Activated T-cell treated with anti-CD3 and anti-CD28 coated beads for 48 hours (primary cell): ENCODE measurements at regions not wholly inside any gene's neighbourhood (a gene's known extent, or its start where the extent isn't known, plus 50 kb on each side); places are given as distances from the start of the nearest gene placed in this dataset.

ENCODE experiments used
- DNase-seq: peaks from one replicate; pipeline ENCODE4 v3.0.0-alpha.2; 2020; ENCODE audit warnings: low read depth

DNA sequence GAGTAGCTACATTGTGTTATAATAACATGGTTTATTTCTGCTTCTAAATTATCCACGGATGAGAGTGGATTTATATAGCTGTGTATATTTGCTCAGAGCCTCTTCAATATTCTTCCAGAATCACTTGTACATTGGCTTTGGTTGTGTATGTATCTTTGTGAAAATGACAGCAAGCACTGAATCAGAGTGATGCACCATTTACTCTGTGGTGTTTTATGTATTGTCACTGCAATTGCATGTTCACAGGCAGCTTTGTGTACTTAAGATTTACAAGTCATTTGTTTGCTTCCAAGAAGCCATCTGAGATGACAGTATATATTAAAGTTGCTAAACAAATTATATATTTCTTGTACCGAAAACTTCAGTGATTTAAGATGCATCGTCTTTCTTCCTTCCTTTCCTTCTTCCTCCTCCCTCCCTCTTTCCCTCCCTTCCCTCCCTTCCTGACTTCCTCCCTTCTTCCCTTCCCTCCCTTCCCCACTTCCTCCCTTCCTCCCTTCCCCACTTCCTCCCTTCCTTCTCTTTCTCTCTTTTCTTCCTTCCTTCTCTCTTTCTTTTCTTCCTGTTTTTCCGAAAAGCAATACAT is 362.3 kb upstream of the GOLIM4 start:
- no peak for DNase-seq

DNA sequence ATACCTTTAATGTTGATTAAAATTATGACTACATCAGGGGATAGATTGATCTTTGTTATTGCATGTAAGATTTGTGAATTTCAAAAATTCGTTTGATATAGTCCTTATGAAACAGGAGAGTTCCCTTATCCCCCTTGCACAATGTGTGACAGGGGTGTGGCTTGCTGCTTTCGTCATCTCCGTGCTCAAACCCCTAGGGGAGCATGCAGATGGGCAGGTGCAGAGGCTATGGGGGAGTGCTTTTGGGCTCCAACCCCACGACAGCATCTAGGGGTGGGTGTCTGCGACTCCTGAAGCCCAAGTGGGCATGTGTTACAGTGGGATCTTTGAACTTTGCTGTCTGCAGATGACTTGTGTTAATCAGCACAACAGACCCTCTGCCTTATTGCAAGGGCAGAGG is 360.1 kb upstream of the GOLIM4 start:
- DNase-seq, result no peak

DNA sequence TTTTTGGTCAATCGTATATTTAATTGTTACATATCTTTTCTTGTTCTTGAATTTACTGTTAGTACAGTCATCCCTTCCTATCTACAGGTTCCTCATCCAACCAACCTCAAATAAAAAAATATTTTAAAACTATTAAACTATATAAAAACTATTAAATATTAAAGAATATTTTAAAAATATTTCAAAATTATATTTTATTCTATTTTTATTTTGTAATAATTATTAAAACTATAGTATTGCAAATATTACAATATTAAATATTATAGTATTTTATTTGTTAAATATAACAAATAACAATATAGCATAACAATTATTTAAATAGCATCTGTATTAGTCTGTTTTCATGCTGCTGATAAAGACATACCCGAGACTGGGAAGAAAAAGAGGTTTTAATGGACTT is 357.9 kb upstream of the GOLIM4 start:
- DNase-seq, result no peak

DNA sequence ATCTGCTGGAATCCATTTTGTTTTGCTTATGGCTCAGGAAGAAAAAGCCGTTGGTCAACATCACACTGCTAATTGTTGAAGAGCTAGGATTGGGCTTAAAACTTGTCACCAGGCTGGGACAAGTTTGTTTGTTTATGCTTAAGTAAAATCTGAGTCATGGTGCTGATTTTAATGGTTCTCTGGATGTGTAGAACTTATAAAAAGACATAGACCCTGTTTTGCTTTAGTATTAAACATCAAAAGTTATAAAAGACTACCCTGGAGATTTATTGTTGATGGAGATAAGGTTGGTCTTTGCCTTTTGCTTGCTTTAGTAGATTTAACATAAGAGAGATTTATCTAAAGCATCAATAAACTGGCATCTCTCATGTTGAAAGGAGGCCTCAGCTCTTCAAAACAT is 348.2 kb upstream of the GOLIM4 start:
- DNase-seq, result no peak

DNA sequence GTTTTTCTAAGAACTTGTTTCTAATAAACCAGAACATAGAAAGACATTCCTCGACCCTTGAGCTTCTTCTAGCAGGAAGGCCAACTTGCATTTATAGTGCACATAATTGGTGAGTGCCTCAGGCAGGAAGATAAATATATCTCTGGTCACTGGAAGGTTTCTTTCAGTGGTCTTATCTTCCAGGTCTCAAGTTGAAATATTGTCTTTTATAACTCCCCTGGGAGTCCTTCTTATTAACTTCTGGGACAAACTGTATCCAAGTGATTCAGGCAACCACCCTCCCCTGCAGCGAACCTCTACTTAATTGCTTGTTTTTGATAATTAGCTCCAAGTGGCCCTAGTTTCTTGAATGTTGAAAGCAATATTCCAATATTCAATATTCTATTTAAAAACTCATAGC is 346.8 kb upstream of the GOLIM4 start:
- DNase-seq, result no peak

DNA sequence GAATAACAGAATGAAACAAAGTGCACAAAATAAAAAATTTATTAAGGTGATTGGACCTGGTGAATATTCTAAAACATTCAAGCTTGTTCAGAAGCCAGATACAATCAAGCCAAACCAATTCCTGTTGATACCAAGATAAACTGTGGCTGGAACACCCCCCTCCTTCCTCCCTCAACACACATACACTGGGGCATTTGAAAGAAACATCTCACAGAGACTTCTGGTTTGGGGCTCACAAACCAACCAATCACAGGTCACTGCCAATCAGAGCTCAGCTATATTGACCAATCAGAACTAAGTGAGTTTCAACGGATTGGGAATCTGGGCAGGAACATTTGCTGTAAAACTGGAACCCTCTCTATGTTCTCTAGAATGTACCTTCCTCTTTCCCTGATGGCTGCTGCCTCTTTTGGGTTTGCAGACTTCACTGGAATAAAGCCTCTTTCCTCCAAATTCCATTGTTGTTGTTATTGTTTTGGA is 340.6 kb upstream of the GOLIM4 start:
- DNase-seq, result no peak

DNA sequence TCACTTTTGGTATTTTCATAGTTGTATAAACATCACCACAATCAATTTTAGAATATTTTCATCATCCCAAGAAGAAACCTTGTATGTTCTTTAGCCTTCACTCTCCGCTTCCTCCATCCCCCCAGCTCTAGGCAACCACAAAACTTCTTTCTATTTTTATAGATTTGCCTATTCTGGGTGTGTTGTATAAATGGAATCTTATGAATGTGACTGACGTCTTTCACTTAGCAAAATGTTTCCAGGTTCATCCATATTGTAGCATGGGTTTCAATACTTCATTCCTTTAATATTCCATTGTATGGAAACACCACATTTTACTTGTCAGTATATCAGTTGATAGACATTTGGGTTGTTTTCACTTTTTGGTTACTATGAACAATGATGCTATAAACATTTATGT is 335.8 kb upstream of the GOLIM4 start:
- DNase-seq, result no peak

DNA sequence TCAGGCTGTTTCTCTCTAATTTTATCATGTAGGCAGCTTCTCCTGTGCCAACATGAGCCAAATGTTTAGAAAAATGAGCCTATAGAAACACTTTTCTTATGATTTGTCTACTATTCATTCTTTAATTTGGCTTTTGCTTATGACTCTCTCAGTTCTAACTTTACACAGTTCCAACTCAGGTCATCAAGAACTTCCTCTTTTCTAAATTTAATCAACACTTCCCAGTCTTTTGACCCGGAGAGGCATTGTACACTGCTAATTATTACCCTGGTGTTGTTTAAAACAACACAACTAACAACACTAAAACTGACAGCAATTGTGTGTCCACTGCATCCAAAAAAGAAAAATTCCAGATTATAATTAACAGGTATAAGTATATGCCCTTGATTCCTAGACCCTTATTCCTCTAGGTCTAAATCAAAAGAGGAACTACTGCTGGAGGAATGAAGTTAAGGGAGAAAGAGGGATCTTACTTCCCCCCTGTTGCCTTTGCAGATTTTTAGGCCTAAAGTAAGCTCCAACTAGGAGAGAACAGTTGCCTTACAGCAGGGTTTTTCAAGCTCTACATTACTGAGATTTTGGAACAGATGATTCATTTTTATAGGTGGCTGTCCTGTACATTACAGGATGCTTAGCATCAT is 332.2 kb upstream of the GOLIM4 start:
- DNase-seq, result no peak

DNA sequence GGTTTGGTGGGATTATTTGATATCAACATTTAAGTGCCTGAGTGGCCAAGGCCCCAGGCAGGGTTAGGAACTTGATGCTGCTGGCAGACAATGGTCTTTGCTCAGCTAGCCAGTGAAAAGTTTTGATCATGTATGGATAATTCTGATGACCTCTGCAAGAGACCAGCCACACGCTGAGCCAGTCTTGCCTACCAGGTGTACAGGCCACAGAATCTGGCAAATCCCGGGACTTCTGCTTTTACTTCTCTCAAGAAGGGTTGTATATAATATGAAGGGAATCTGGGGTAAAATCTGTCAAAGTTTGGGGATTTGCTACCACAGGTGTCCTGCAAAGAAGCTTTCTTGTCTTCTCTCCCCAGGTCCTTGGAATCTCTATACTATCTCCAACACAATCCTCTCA is 331.4 kb upstream of the GOLIM4 start:
- DNase-seq, result no peak

DNA sequence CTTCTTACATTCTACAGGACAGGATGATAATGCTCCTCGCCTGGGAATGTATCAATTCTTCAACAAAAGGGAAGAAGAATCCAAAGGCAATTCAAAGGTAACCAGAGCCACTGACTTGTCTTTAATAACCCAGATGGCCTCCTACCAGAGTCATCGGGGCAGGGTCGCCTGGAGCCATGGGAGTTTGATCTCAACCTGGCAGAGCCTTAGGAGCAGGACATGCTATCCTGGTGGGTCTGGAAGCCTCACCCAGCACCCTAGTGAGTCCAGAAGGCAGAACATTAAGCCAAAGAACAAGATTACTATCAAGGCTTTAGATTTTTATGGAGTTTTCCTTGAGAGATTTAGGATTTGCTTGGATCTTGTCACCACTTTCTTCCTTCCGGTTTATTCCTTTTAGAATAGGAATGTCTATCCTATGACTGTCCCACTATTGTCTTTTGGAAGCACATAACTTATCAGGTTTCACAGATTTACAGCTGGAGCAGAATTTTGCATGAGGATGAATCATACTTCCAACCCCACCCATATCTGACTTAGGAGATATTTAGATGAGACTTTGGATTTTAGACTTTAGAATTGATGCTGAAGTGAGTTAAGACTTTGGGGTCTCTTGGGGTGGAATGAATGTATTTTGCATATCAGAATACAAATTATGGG is 330.3 kb upstream of the GOLIM4 start:
- DNase-seq, result no peak

DNA sequence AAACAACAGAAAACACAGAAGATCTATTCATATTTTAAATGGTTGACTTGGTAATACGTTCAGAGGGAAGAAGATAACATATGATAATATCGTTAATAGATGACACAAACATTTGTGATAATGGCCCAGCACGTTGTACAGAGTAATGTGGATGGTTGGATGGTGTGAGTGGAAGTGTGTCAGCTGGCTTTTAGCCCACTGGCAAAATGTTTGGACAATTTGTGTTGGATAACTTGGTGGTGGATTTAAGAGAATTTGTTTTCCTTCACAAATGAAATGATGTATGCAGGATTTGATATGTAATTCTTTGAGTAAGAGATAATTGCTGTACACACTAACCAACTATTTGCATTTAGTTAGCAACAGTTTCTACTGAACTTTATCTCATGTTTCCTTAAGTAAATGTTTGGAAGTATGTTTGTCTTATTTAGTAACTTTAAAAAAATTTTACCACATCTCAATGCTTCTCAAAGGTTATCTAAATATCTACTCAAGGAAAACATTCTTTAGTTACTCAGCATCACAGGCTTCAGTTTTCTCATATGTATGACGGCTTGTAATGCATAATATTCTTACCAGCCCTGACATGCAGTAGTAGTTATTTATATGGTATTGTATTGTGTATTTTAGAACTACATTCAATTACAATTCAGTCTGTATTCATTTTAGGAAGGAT is 328.5 kb upstream of the GOLIM4 start:
- no peak for DNase-seq

DNA sequence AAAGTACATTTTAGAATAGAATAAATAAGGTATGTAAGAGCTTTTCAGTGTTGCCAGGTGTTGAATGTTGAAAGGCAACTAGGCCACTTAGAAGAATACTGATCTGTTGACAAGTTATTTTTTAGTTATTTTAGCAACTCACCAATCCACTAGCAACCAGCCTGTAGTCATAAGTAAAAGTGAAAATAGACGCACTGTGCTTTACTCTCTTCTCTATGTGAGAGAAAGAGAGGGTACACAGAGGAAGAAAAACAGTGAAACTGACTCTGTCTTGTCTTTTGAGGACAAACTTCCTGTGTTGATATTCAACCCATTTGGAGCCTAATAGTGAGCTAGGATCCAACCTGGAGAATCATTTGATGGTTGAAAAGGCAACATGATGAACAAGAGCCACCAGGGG is 327.1 kb upstream of the GOLIM4 start:
- no peak for DNase-seq

DNA sequence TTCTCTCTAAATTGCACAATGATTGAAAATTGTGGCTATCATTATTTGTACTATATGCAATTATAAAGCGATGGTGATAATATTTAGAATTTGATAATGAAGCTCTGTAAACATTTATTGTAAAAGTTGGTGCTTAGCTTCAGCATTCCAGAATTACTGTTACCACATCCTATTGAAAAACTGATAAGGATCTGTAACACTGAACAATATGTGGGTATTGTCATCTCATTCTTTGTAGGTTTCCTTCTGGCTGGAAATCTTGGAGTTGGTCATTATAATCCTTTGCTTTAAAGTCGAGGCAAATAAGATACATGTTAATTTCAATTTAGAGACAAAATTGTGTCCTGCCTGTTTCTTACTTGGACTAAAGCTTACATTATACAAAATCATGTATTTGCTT is 323.4 kb upstream of the GOLIM4 start:
- no peak for DNase-seq

DNA sequence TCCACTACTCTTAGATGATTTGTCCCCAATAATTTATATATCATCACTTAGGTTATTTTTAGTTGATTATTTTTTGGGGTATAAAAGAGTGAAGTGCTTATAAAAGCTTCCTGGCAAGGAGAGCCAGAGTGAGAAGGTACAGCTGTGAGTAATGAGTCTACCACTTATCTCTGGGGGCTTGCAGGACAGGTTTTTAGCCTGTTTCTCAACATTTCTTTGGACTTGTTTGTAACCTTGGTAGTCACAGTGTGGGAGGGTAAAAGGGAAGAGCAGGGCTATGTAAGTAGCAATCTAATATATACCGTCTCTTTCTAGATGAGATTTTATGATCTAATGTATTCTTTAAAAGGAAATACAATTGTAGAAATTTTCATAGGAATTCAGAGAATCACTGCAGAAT is 321.3 kb upstream of the GOLIM4 start:
- no peak for DNase-seq

DNA sequence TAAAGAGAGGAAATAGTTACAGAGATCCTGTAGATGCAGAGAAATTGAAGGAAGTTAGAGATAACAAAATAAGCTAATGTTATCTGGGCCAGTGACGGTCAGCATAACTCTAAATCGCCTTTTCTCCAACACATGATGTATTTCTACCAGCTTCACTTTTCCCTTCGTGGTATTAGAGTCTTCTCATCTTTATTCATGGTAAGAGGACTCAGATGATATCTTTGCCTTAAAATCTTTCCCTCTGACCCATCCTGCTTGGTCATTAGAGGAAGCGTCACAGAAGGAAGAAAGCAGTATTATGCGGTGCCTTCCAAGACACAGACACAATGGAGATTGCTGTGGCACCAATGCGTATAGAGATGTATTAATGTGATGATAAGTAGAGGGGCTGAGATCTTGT is 320.7 kb upstream of the GOLIM4 start:
- no peak for DNase-seq

DNA sequence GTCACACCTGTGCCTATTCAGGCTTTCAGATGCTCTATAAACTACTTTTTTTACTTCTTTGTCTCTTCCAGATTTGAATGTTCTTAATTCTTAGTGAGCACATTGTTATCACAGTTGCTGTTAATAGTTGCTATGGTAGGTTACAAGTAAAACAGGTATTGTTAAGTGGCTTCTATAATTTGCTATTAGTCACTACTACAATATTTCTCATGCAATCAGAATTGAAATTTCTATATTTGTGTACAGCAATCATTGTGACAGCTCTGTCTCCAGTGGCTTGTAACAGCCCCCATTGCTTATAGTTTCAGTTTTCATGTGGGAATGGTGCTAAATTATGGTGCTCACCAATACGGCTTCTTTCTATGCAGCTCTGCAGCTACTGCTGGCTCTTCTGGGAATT is 318.4 kb upstream of the GOLIM4 start:
- DNase-seq, result no peak

DNA sequence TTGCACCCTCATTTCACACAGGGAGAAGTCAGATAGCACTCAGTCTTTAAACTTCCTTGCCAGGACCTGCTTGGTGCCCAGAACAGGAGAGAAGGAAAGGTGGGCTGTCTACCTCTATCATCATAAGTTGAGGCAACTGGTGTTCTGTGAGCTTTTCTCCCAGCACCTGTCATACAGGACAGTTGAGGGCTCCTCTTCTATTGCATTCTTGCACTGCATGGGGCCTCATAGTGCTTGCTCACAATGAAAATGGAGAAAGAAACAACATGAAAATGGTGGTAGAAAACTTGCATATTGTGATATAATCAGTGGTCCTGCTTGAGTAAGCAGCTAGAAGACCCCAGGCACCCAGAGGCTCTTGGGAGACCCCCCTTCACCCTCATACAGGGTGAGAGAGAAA is 311.7 kb upstream of the GOLIM4 start:
- no peak for DNase-seq

DNA sequence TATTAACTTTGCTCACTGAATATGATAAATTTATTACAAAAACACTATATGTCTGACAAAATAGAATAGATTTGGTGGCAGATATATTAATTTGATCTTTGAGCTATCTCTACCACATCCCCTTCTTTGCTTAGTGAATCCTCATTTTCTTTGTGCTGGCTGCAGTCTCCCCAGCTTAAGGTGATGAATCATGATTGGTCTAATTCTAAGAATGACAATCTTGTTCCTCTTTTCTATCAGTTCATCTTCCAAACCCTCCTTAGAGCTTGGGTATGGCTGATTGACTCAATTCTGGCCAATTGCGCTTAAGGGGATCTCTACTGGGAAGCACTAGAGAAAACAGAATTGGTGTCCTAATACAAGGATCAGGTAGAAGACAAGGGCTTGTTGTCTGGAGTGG is 309.6 kb upstream of the GOLIM4 start:
- DNase-seq, result no peak

DNA sequence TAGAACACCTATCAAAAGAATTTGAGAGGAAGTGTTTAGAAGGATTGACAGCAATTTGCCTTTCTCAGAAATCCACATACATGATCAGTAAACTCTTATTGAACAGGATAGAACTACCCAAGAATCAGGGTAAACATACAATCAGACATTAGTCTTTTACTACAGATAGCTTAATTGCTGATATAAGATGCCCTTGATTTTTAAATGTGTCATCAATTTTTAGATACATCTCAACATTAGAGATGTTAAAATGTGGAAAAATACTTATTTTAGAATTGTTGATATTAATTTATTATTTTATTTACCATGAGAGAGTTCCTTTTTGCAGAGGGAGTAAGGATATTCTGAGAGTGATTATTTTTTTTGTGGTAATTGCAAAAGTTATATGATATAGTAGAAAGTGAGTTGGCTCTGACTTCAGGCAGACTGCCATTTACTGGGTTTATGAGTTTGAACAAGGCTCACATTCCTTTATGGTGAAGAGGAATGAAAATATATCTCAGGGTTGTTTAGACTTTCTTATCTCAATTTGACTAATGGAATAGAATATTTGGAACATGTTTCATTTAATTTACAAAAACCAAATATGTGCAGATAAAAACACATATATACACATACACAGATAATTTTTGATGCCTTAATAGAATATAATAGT is 302.8 kb upstream of the GOLIM4 start:
- no peak for DNase-seq

DNA sequence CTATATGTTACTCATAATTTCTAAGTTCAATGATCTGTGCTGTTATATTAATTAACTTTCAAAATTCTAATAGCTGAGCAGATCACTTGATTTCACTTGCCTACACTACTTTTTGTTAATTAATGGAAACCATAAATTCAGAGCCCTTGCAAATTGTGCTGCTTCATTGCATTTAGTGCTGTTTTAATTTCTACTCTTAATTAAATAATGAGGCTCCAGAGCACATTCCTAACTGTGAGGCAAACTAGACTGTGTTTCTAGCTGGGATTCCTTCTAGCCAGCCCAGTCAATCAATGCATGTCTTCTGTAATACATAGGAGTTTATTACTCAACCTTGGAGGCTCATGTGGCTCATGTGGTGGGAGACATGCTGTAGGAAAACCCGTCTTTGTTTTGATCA is 301.1 kb upstream of the GOLIM4 start:
- no peak for DNase-seq

DNA sequence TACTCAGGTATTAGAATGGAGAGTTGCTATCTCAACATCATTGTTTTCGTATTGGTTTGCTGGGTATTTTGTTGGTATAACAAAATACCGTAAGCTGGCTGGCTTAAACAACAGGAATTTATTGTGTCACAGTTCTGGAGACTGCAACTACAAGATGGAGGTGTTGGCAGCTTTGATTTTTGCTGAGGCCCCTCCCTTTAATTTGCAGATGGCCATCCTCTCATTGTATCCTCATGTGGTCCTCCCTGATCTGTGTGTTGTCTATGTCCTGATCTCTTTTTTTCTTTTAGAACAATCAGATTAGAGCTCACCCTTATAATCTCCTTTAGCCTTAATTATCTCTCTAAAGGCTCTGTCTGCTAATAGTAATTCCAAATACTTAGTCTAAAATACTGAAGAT is 299.8 kb upstream of the GOLIM4 start:
- no peak for DNase-seq

DNA sequence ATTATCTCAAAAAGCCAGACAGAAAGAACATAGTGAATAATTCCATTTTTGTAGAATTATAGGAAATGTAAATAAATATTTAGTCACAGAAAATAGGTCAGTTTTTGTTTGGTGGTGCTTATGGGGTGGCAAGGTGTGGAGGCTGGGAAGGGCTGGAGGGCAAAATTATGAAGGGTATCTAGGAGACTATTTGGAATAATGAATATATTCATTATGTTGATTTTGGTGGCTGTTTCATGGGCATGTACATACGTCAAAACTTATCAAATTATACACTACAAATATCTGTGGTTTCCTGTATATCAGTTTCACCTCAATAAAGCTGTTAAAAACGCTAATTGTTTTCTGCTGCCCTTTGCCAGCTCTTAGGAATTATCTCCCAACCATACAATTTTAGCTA is 298.7 kb upstream of the GOLIM4 start:
- DNase-seq, result no peak

DNA sequence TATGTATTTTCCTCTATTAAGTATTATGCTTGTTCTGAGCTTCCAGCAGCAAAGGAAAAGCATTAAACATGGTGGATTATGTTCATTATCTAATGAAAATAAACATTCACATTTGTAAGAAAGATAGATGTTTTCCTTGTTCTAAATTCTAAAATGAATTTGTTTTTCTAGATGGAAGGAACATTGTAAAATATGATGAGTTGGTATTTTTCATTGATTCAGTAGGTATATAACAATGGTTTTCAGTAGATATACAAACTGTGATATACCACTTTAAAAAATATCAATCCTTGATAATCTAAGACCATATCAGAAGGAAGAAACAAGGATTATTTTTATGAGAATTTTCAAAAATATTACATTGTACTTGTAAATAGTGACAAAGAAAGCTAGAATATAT is 290.6 kb upstream of the GOLIM4 start:
- no peak for DNase-seq
